Tongue (tissue), 1 donor: ENCODE measurements at regions not wholly inside any gene's neighbourhood (a gene's known extent, or its start where the extent isn't known, plus 50 kb on each side); places are given as distances from the start of the nearest gene placed in this dataset.

Experiments
- DNase-seq: peaks from one replicate; pipeline ENCODE4 v3.0.0-alpha.2; 2015

DNA sequence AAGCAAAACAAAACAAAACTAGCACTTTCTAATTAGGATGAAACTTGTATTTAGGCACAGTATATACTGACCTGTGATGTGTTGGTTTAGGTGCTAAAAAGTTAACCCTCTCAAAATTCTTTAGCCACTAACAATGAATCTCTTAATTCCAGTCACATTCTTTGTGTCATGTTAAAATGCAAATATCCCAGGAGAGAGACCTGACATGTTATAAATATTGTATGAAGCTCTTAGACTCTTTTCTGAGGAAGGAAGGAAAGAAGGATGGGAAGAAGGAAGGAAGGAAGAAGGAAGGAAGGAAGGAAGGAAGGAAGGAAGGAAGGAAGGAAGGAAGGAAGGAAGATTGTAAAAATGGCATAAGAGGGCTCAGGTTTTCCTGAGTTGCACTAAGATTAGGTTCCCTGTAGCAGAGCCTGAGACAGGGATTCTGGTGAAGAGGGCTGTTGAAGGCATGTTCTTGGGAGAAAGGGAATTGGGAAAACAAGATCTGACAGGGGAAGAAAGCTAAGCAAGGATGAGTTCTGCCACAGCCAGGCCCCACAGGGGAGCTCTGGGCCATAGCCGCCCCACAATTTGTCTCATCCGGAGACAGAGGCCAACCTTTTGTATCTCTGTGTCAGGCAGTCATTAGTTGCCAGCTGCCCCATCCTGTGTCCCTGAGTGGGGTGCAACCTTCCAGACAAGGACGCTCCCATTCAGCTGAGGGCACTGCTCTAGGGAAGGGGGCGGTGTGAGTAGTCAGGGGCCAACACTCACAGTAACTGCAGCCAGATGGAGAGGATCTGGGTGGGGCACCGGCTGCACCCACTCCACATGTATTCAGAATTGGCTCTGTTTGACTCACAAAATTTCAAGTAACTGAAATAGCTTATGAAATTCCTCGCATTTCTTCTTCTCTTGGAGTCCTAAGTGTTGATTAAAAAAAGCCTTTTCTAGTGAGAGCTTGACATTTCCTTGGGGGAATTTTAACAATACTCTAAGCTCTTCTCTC lies 189.3 kb upstream of the ARG1 start:
- peak; percentile 43 for DNase-seq

DNA sequence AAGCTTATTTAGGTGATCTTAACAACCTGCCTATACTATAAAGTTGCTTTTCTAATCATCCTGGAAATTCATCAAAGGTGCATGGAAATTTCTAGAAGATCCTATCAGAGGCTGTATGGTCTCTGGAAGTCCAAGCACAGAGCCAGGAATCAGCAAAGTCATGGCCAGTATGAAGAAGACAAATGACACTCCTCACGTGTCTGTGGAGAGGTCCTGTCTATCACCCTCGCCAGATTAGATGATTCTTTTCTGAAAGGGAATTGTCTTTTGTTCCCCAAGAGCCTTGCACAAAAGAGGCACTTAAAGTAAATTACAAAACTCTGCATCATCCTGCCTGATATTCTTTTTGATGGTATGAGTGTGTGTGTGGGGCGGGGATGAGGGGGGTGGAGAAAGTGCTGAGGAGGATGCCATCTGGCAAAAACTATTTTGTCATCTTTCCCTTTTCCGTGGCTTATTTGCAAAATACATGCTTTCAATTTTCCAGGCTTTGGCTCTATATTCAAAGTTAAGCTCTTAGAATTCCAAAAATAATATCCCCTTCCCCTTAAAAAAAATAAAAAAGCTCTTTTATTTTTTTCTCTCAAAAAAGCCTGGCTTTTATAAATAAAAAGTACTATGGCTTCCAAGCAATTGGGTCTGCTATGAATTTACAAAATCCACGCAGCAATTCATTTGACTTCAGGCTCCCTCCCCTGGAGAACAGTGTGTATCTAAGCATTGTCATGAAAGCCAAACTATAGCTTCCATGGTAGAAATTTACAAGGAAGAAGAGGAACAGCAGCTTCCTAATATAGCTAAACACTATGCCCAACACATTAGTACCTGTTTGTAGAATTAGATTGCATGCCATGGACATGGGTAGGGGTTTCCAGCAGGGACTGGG lies 185.2 kb upstream of the ARG1 start:
- peak; percentile 47 for DNase-seq

DNA sequence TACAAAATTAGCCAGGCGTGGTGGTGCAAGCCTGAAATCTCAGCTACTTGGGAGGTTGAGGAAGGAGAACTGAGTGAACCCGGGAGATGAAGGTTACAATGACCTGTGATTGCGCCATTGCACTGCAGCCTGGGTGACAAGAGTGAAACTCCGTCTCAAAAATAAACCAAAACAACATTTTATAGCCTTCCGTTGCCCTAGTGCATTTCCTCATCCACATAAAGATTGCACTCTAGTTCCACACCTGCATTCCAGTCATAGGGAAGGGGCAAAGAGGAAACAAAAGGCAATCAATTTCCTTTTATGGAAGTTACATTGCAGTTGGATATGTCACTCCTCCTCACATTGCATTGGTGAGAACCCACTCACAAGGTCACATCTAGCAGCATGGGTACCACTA lies 182.7 kb upstream of the ARG1 start:
- no peak for DNase-seq

DNA sequence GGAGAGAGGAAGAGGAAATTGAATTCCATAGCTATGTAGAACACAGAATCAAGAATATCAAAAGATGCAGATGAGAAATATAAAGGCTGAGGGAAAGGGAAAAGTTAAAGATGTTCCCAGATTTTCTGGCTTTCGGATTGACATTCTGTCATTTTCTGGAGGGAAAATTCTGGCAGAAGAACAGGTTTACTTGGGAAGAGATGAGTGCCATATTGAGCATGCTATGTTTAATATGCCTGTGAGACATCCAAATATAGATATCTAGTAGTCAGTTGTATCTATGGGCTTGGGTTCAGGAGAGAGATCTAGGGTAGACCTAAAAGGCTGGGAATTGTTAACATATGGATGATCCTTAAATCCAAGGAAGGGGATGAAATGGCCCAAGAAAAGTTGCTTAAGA lies 181.9 kb upstream of the ARG1 start:
- DNase-seq, result no peak

DNA sequence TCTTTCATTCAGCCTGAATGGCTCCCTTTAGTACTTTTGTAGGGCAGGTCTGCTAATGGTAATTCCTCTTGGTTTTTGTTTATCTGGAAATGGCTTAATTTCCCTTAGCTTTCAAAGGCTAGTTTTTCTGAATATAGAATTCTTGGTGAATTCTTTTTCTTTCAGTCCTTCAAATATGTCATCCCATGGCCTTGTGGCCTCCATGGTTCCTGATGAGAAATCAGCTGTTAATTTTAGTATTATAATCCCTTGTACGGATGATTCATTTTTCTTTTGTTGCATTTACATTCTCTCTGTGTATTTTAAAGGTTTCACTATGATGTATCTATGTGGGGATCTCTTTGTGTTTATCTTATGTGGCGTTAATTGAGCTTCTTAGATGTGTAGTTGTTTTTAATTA lies 179.6 kb upstream of the ARG1 start:
- no peak for DNase-seq

DNA sequence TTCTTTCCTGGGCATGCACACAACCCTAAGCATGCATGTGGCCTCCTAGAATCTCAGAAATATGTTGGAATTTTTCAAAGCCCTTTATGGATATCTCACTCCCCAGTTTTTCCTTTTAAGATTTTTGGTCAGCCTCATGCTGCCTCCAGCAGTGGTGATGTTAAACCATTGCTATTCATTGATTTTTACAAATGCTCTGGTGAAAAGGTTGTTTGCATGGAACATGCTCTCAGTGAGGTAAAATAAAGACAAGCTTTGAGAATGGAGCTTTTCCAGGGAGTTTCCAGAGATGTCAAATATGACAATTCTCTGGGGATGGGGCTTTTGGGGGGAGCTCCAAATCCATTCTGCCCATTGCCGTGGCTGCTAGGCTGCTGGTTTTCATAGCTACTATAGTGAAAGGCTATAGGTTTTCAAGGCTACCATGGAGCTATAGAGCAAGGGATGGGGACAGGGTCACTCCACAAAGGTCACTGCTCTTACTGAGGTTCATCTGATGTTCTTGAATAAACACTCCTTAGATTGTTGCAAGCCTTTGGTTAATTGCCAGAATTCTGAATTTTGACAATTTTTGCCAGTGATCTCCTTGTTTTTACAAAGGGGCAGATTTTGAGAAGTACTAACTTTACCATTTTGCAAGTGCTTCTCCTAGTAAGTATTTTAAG lies 178.1 kb upstream of the ARG1 start:
- no peak for DNase-seq

DNA sequence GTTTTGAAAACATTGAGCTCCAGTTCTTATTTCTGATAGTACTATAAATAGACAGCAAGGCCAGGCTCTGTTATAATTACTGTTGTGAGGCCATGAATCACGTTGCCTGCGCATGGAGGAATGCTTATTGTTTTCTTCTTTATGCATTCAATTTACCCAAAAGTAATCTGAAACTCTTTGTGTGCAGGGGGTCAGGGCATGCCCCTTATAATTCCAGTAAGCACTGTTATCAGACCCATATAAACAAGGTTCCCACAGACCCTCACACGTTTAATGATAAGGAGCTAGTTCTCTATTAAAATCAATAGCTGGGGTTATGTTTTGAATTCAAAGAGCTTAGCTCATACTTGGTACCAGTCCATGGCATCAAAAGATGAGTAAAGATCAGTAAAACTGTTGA lies 174.8 kb upstream of the ARG1 start:
- DNase-seq, result no peak

DNA sequence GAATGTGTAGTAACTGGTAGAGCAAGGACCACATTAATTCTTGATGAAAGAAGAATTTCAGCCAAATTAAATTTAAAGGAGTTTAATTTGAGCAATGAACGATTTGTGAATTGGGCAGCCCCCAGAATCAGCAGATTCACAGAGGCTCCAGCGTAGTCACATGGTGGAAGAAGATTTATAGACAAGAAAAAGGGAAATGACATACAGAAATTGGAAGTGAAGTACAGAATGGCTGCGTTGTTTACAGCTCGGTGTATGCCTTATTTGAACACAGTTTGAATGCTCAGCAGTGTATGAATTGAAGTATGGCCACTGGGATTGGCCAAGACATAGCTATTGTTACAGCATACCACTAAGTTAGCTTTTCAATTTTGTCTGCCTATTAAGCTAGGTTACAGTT lies 173.6 kb upstream of the ARG1 start:
- no peak for DNase-seq

DNA sequence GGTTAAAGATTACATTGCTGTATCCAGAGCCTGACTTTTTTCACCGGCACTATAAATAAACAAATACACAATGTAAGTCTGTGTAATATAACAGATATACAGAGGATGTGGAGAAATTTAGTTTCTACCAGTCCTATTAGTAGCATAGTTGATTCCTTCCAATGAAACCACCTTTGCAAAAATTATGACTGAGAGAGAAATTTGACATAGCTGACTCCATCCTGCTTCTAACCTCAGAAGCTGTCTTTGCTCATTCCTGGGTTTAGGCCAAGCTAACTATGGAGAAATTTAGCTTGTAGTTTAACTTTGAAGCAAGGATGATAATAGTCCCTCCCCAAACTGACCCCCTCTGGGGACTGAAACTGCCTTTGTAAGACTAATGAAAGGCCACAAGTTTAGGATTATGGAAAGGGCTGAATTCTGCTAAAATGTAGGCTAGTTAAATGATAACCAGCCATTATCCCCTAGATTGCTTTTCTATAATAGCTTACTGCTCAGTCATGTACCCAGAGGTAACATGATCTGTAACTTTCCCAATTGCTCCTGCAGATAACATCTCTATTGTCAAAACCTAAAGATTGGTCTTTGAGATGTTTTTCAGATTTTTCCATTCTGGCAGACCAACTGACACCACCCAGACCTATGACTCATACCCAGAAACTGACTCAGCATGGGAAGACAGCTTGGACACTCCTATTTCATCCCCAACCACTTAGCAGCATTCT lies 172.8 kb upstream of the ARG1 start:
- no peak for DNase-seq

DNA sequence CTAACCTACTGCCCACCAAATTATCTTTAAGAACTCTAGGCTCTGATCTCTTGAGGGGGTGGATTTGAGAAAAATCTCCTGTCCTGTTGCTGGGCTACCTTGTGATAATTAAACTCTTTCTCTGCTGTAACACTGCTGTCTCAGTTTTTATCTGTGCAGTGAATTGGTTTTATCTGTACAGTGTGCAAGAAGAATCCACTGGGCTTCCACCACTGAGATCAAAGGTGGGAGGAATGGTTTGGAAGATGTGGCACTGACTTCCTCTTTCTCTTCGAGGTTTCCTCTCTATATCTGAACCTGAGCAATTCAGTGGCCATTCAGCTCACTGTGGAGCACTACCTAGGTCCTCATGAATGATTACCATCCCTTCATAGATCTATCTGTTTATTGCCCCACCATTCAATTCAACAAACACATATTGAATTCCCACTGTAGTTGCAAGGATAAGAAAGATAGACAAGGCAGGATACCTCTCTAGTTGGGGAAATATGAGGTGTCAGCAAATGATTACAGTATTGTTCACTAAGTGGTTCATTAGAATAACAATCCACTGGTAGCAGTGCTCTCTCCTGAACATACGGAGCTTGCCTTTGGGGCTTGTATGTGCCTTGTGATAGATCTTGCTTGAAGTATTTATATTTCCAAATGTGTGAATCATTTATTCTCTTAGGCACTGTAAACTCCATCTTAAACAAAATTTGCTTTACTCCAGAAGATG lies 172.1 kb upstream of the ARG1 start:
- no peak for DNase-seq

DNA sequence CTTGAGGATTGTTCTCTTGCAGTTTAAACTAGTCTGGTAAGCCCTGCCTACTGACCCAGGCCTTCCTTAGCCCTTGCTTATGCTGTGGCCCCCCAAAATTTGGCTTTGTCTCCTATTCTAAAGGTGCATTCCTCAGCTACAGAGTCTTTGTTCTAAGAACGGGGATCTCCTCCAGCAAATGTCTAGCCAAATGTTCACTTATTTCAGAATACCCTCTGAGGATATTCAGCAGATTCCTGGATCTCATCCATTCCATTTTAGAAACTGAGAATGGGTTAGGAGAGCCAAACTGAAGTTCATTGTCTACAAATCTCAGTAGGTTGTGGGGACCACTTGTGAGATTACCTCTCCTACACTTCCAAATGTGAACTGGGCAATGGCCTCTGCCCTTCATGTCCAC lies 164.2 kb upstream of the ARG1 start:
- DNase-seq, result no peak

DNA sequence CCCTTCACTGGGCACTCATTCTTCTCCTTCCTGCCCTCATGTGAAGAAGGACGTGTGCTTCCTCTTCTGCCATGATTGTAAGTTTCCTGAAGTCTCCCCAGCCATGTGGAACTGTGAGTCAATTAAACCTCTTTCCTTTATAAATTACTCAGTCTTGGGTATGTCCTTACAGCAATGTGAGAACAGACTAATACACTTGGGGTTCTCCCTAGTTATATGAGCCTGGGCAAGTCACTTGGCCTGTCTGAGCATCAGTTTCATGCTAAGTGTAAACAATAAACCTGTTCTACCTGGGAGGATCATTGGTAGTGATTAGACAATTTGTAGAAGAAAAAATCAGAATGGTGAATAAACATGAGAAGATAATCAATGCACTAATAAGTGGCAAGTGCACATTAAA lies 162.2 kb upstream of the ARG1 start:
- DNase-seq, result no peak

DNA sequence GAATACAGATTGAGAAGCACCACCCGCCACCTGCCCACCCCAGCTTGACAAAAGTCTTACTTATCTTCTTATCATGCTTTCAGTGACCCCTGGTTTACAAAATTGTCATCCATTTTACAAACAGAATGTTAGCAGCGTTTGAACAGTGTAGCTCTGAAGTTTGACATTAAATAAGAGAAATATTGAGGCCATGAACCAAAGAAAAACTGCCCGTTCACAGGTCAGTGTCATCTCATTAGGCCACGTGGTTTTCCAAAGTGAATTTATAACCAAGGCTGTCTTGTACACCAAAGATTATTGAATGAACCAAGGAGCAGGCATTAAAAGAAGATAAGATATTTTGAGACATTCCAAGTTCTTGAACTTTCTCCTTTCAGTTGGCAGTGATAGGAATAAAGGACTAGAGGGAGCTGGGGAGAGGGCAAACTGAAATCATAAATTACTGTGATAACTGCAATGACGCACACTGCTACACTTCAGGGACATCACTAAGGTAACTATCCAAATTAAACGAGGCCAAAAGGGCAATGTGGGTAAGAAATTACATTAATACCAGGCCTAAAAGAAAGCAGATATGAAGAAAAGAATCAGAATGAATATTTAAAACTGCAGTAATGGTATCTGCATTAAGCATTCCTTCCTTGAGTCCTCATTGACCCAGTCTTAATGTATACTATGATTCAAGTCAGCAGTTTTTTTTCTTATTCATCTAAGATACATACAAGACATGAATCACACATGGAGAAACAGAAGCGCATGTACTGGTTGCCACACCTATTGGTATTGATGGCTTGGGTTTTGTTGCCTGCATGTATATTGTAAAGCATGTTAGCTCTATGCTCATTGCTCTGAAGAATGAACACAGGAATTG lies 159.8 kb upstream of the ARG1 start:
- no peak for DNase-seq

DNA sequence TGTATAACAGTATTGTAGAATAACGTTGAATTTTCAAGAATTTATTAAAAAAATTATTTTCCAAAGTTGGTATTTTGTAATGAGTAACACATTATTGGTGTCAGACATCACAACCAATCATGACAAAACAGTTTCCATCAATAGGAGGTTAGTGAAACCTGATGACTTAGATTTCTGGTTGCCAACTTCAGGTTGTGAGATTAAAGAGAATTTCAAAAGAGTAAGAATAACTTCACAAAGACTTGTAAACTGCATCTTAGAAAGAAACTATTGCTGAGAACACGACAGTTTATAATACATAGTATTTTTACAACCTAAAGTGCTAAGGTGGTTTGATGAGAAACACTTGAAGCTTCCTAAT lies 159.2 kb upstream of the ARG1 start:
- DNase-seq, result no peak

DNA sequence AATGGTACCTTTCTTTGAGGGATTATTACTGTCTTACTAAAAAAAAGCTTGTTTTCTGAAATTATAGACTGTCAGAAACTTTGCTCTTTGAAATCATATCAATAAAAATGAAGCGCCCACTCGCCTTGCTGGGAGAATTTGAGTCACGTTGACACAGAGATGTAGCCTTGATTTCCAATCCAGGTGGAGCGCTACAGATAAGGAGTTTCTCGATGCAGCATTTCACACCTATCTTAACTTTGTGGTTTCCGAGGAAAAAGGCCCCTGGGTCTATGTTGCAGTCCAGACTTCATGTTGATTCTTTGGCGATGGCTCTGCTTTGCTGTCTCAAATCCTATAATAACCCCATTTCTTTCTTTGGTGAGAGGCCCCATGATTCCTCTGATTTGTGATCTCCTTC lies 158.1 kb upstream of the ARG1 start:
- DNase-seq, result no peak

DNA sequence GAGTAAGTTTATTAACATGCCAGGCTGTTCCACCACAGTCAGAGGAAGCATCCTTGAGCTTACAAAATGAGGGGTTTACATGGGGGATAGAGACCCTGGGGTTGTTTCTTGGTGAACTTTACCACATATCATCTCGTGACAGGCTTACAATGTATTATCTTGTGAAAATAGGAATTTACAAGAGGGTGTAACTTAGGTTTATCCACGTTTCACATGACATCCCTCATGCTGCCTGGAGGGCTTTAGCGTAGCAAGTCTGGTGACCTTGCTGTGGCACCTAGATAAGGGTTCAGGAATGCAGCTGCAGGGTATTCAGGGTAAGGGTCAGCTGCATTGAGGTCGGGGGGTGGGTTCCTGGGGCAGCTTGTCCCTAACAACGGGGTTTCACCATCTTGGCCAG lies 154.6 kb upstream of the ARG1 start:
- DNase-seq, result no peak

DNA sequence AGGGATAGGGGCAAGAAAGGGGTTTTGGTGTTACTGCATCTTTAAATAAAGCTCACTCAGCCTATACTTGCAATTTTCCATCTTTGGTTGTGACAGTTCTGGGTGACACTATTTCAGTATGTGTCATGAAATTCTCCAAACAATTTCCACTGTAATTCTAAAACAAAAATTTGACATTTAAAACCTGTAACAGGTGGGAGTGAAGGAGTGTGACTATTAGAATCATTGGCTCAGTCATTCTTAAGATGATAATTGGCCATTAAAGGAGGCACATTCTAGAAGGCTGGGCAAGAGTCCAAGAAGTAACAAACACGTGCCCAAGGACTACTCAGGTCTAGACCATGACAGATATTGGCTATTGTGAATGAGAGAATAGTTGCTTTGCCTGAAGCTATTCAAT lies 153.3 kb upstream of the ARG1 start:
- DNase-seq, result no peak

DNA sequence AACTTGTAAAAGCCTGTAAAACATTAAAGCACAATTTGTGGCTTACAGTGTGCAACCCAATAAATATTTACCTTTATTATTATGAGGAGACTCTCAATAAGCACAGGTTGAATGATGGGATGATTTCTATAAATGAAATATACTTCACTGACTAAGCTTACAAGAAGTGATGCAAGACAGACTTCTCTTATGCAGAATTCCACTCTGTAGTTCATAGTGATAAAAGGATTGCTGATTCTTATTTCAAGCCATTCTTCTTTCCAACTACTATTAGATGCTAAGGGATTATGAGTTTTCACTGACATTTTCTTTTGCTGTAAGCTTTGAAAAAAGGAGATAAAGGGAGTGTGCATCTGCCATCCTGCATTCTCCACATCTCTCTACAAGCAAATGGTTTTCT lies 149.0 kb upstream of the ARG1 start:
- no peak for DNase-seq

DNA sequence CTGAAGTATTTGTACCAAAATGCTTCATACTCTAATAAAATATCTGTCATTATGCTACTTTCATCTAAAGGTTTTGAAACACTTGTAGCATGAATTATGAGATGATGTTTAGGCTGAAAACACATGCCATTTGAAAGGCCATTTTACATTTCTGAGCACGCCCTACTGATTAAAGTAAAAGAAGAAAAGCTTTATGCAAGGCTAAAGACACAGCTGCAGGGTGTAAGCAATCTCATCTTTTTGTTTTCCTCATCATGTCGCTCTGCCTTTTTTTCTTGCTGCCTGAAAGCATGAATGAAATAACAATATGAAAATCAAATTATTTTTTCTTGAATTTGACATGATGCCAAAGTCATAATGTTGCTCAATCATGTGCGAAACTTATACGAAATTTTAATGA lies 148.6 kb upstream of the ARG1 start:
- DNase-seq, result no peak

DNA sequence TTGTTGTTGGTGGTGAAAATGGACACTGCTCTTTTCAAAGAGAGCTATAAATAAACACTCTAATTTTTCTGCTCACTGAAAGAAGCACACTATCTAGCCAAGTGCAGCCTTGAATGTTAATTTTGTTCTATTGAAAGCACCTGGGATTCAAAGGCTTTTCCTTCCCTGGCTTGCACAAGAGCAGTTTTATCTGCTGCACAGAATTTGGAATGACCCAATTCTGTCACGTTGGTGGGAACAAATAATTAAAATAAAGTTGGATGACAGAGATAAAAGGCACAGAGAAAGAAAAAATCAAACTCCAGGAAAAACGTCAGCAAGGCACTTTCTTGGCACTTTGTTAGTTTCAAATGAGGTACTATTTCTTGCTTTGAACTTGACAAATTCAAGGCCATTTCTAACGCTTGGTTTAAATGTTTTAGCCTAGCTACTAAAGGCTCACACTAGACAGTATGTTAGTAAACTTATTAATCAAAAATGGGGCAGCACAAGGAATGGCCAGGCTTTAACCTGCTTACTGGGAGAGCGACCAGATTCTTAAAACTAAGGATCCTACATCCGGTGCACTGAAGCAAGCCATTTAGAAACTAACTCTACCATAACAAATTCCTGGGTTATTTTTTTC lies 145.5 kb upstream of the ARG1 start:
- peak; percentile 6 for DNase-seq
